G401 (cell line): ENCODE measurements at regions not wholly inside any gene's neighbourhood (a gene's known extent, or its start where the extent isn't known, plus 50 kb on each side); places are given as distances from the start of the nearest gene placed in this dataset.

Experiments used
- DNase-seq: peaks from one replicate; pipeline ENCODE4 v3.0.0-alpha.2; 2015; ENCODE audit warnings: low spot score
- in situ Hi-C: cut with HindIII; loops from 2 replicates; pipeline ENCODE4 v1.10.0; 2016; ENCODE audit warnings: low sequenced_read_pairs, mixed read lengths

- in situ Hi-C loops, result no loop called here
- DNase-seq, result no peak
These were observed 272.4 kb downstream of the FIGN start for GRCh38 chr2:163463411-163463810.

GRCh38 chr2:163462993-163463392 is 272.8 kb downstream of the FIGN start:
- in situ Hi-C loops, result no loop called here
- no peak for DNase-seq

- DNase-seq, result no peak
- in situ Hi-C loops, result no loop called here
These were observed 275.8 kb downstream of the FIGN start for GRCh38 chr2:163459986-163460385.

- no peak for DNase-seq
- in situ Hi-C loops, result no loop called here
These were observed 278.7 kb downstream of the FIGN start for GRCh38 chr2:163456953-163457743.

- in situ Hi-C loops, result no loop called here
- no peak for DNase-seq
These were observed 280.0 kb downstream of the FIGN start for GRCh38 chr2:163455815-163456214.

GRCh38 chr2:163453920-163454319 is 281.9 kb downstream of the FIGN start:
- in situ Hi-C loops, result no loop called here
- DNase-seq, result no peak

- DNase-seq, result no peak
- in situ Hi-C loops, result no loop called here
These were observed 294.2 kb downstream of the FIGN start for GRCh38 chr2:163441603-163442002.

GRCh38 chr2:163436963-163437362 is 298.8 kb downstream of the FIGN start:
- in situ Hi-C loops, result no loop called here
- DNase-seq, result no peak

- in situ Hi-C loops, result no loop called here
- no peak for DNase-seq
These were observed 307.6 kb downstream of the FIGN start for GRCh38 chr2:163428187-163428586.

- DNase-seq, result no peak
- in situ Hi-C loops, result no loop called here
These were observed 315.2 kb downstream of the FIGN start for GRCh38 chr2:163420604-163421003.

GRCh38 chr2:163419000-163419830 is 316.6 kb downstream of the FIGN start:
- in situ Hi-C loops, result no loop called here
- no peak for DNase-seq

- DNase-seq, result no peak
- in situ Hi-C loops, result no loop called here
These were observed 318.0 kb downstream of the FIGN start for GRCh38 chr2:163417596-163418337.

- no peak for DNase-seq
- in situ Hi-C loops, result no loop called here
These were observed 321.7 kb downstream of the FIGN start for GRCh38 chr2:163414121-163414520.

GRCh38 chr2:163407296-163407695 is 328.5 kb downstream of the FIGN start:
- in situ Hi-C loops, result no loop called here

GRCh38 chr2:163405298-163405697 is 330.5 kb downstream of the FIGN start:
- no peak for DNase-seq
- in situ Hi-C loops, result no loop called here

More at GRCh38 chr2:163407296-163407695, 328.5 kb downstream of the FIGN start:
- DNase-seq, result no peak

- DNase-seq, result no peak
- in situ Hi-C loops, result no loop called here
These were observed 334.3 kb downstream of the FIGN start for GRCh38 chr2:163401481-163401880.

- in situ Hi-C loops, result no loop called here
These were observed 338.4 kb downstream of the FIGN start for GRCh38 chr2:163397451-163397850.

GRCh38 chr2:163395602-163396001 is 340.2 kb downstream of the FIGN start:
- DNase-seq, result no peak
- in situ Hi-C loops, result no loop called here

More at GRCh38 chr2:163397451-163397850, 338.4 kb downstream of the FIGN start:
- DNase-seq, result no peak

- in situ Hi-C loops, result no loop called here
These were observed 346.0 kb downstream of the FIGN start for GRCh38 chr2:163389838-163390237.

GRCh38 chr2:163375472-163375871 is 360.3 kb downstream of the FIGN start:
- no peak for DNase-seq
- in situ Hi-C loops, result no loop called here

More at GRCh38 chr2:163389838-163390237, 346.0 kb downstream of the FIGN start:
- DNase-seq, result no peak
